Activated CD8-positive, alpha-beta memory T cell treated with anti-CD3 and anti-CD28 coated beads for 1 hour (primary cell): ENCODE measurements at regions not wholly inside any gene's neighbourhood (a gene's known extent, or its start where the extent isn't known, plus 50 kb on each side); places are given as distances from the start of the nearest gene placed in this dataset.
"Not testable (repeated sequence)": the region's sequence is repeated elsewhere in the genome, so short reads cannot be mapped to it uniquely, and the experiment has no call there.

Source experiments
- DNase-seq, 2 donors: peaks; one replicate each; pipeline ENCODE4 v3.0.0-alpha.2; 2020; ENCODE audit warnings: low read depth in 1 of 2; ENCODE audit errors: extremely low read depth in 1 of 2

- not testable (repeated sequence) for DNase-seq
Measured at GRCh38 chr1:120357046-120357445, 57.8 kb upstream of the NBPF8 start.

GRCh38 chr1:120356170-120356569 is 58.7 kb upstream of the NBPF8 start:
- not testable (repeated sequence) for DNase-seq

- DNase-seq: not testable (repeated sequence)
Measured at GRCh38 chr1:120354618-120355184, 60.1 kb upstream of the NBPF8 start.

- not testable (repeated sequence) for DNase-seq
Measured at GRCh38 chr1:120342231-120343073, 72.4 kb upstream of the NBPF8 start.

- not testable (repeated sequence) for DNase-seq
Measured at GRCh38 chr1:120341756-120342155, 73.1 kb upstream of the NBPF8 start.

- DNase-seq: peak in 1 of 2 donors; percentile 40
Measured at GRCh38 chr1:120340838-120341751, 73.7 kb upstream of the NBPF8 start.

GRCh38 chr1:120315738-120316137 is 99.1 kb upstream of the NBPF8 start:
- not testable (repeated sequence) for DNase-seq

GRCh38 chr1:120311930-120312329 is 102.9 kb upstream of the NBPF8 start:
- not testable (repeated sequence) for DNase-seq

- not testable (repeated sequence) for DNase-seq
Measured at GRCh38 chr1:120308940-120309578, 105.8 kb upstream of the NBPF8 start.

GRCh38 chr1:120305046-120305445 is 109.8 kb upstream of the NBPF8 start:
- not testable (repeated sequence) for DNase-seq

- not testable (repeated sequence) for DNase-seq
Measured at GRCh38 chr1:120304341-120304740, 110.5 kb upstream of the NBPF8 start.

- not testable (repeated sequence) for DNase-seq
Measured at GRCh38 chr1:120299433-120300057, 115.3 kb upstream of the NBPF8 start.

GRCh38 chr1:120298487-120298886 is 116.3 kb upstream of the NBPF8 start:
- DNase-seq: not testable (repeated sequence)

- DNase-seq: not testable (repeated sequence)
Measured at GRCh38 chr1:120297345-120297953, 117.4 kb upstream of the NBPF8 start.

- DNase-seq: not testable (repeated sequence)
Measured at GRCh38 chr1:120290105-120290504, 113.8 kb upstream of the SEC22B start.

GRCh38 chr1:120289601-120290074 is 113.3 kb upstream of the SEC22B start:
- not testable (repeated sequence) for DNase-seq

GRCh38 chr1:120288814-120289600 is 112.7 kb upstream of the SEC22B start:
- not testable (repeated sequence) for DNase-seq

GRCh38 chr1:120288167-120288566 is 111.8 kb upstream of the SEC22B start:
- not testable (repeated sequence) for DNase-seq
